ENCODE measurements at regions not wholly inside any gene's neighbourhood (a gene's known extent, or its start where the extent isn't known, plus 50 kb on each side); places are given as distances from the start of the nearest gene placed in this dataset.

- DNase-seq: no peak
Measured at GRCh38 chr5:124664287-124664686, 82.2 kb downstream of the ZNF608 start.

GRCh38 chr5:124663101-124663506, 83.3 kb downstream of the ZNF608 start:
- DNase-seq: no peak

GRCh38 chr5:124662181-124662781, 84.2 kb downstream of the ZNF608 start:
- DNase-seq: peak in 1 of 3 donors; percentile 70

- DNase-seq: peak in 2 of 3 donors; percentile 71 to 81
Measured at GRCh38 chr5:124661317-124662141, 84.9 kb downstream of the ZNF608 start.

- DNase-seq: peak in 1 of 3 donors; percentile 64
Measured at GRCh38 chr5:124660229-124661093, 86.0 kb downstream of the ZNF608 start.

DNA sequence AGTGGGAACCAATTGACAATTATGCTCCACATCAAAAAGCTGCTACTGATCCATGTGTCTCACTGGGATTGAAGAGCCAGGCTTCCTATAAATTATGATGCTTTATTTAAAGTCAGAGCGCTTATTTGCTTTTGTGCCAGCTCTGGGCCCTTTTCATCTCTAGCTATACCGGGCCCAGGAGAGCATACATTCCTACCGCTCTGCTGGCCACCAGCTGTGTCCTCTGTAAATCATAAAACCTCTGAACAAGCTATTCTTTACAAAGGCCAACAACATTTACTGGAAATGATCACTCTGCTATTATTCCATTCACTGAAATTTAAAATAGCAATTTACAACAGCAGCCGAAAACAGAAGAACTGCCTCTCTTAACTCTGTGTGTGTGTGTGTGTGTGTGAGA, 86.6 kb downstream of the ZNF608 start:
- DNase-seq: peak in 2 of 3 donors; percentile 64 to 81

- no peak for DNase-seq
Measured at GRCh38 chr5:124658867-124659557, 87.4 kb downstream of the ZNF608 start.

GRCh38 chr5:124655921-124656511, 90.4 kb downstream of the ZNF608 start:
- DNase-seq: peak in 1 of 3 donors; percentile 70

DNA sequence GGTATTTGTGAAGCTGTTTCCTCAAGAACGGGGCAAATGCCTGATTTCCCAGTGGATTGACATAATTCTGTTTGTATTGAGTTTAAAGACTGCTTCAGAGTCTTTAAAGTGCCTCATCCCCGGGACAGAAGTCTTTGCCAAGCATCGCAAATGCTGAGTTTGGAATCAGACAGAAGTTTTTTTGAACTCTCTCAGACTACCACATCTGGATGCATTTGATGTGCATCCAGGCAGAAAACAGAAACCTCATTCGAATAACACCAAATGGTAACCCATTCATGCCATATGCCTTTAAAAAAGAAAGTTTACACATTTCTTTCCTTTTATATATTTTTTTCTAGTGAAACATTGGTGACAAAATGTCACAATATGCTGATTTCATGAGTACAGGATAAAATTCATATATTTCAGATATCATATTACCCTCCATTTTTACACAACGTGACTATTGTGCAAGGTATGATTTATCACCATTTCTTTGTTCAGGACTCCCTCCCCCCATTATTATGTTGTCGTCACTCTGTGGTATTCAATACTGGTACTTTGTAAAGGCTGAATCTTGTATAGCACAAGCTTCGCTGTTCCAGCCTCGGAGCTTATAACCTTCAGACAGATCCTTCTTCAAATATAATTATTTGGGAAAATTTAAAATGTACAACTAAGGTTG, 91.1 kb downstream of the ZNF608 start:
- peak in 2 of 3 donors; percentile 76 to 89 for DNase-seq

GRCh38 chr5:124654418-124654817, 92.0 kb downstream of the ZNF608 start:
- peak in 1 of 3 donors; percentile 49 for DNase-seq

- DNase-seq: no peak
Measured at GRCh38 chr5:124653666-124654065, 92.8 kb downstream of the ZNF608 start.

GRCh38 chr5:124652892-124653441, 93.5 kb downstream of the ZNF608 start:
- DNase-seq: no peak

DNA sequence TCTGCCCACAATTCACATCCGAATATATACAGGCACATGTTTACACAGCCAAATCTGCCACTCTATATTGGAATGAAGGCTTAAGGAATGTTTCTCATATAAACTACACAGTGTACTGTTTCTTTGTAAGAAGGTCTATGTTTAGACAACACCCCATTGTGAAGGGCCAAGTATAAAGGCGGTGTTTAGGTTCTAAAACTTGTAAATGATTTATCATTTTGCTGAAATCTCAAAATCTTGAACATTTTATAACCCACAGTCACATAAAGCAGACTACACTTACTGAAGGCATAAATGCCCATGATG, 94.0 kb downstream of the ZNF608 start:
- DNase-seq: no peak

- DNase-seq: peak in 2 of 3 donors; percentile 90 to 97
Measured at GRCh38 chr5:124651663-124652513, 94.6 kb downstream of the ZNF608 start.

GRCh38 chr5:124650951-124651662, 95.3 kb downstream of the ZNF608 start:
- DNase-seq: peak; percentile 87 to 96 (median 89)

- peak in 1 of 3 donors; percentile 81 for DNase-seq
Measured at GRCh38 chr5:124650147-124650561, 96.3 kb downstream of the ZNF608 start.

DNA sequence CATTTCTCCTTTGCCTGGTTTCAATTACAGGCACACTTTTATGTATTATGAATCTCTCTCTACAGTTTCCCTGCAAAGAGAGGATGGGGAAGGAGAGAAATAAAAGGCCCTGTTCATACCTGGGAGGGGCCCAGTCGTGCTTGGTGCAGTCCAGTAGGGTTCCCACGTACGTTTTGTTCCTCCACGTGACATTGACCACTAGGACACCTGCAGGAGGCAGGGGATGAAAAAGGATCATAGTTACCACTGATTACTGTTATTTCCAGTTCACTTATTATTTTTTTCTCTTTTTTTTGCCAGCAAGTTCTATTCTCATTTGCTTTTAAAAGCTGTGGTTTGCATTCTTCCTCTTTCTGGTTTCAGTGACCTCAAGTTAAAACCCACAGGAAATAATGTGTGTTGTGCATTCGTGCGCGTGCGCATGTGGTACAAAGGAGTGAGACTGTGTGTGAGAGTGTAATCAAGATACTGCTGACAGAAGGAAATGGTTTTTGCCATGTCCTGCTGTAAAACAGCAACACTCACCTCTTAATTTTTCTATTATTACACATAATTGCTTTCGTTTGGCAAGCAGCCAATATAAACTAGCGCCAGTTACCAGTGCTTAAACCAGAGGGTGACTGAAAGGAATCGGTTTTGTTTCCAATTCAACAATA, 96.8 kb downstream of the ZNF608 start:
- peak; percentile 73 to 90 (median 86) for DNase-seq

GRCh38 chr5:124648902-124649467, 97.5 kb downstream of the ZNF608 start:
- no peak for DNase-seq
